HCT116 (cell line): ENCODE measurements at regions not wholly inside any gene's neighbourhood (a gene's known extent, or its start where the extent isn't known, plus 50 kb on each side); places are given as distances from the start of the nearest gene placed in this dataset.

Experiments used
- ATAC-seq: fragments of 200-7000 bp; cut with Tn5 transposase; 2 replicates; pipeline ENCODE4 v1.9.1; 2020; ENCODE audit warnings: mild to moderate bottlenecking, moderate library complexity
- BruUV-seq: library from RNA; stranded (reverse); fragments of 400-500 nt; replicated peaks from 2 replicates; lab custom pipeline; 2021; lab: Mats Ljungman, UMichigan
- CTCF ChIA-PET: fragments of 300-600 bp; sonication (Branson Sonifier 250); formaldehyde crosslinking; loops from one replicate; lab custom pipeline; 2021; ENCODE audit warnings: antibody characterized with exemption; lab: Charles Lee
- POLR2A ChIA-PET: fragments of 300-600, 350-600 bp; sonication (Branson Sonifier 250); formaldehyde crosslinking; loops from one replicate; lab custom pipeline; 2021; ENCODE audit warnings: antibody characterized with exemption; lab: Charles Lee
- RAD21 ChIA-PET, 2 experiments: fragments of 300-600 bp; sonication (Branson Sonifier 250); formaldehyde crosslinking; loops; one replicate each; lab custom pipeline; 2023; ENCODE audit warnings: low total read pairs in 2 of 2; ENCODE audit not compliant: uncharacterized antibody in 2 of 2, unreplicated experiment in 2 of 2, low non-redundant PET in 1 of 2; lab: Charles Lee
- DNase-seq: peaks from one replicate; pipeline ENCODE4 v3.0.0-alpha.2; 2010; ENCODE audit warnings: low read depth, low spot score
- H2AFZ ChIP-seq: fragments of 200-600 bp; shearing (Covaris generic), sonication (generic); 2 replicates; pipeline ENCODE4 v1.6.1; 2017; ENCODE audit warnings: low read depth, mixed run types, mixed read lengths, antibody characterized with exemption, low read length; ENCODE audit not compliant: poor library complexity, severe bottlenecking
- H3K27ac ChIP-seq: 2 replicates; pipeline ENCODE4 v1.5.1; 2012; ENCODE audit warnings: low read depth, low read length
- H3K27me3 ChIP-seq: fragments of 200-600 bp; sonication (generic); 2 replicates; pipeline ENCODE4 v1.6.1; 2016; ENCODE audit warnings: mixed run types, low read length, mixed read lengths; ENCODE audit not compliant: insufficient read depth
- H3K36me3 ChIP-seq, 2 experiments: fragments of 200-500 bp in 1 of 2; fragments of 200-600 bp in 1 of 2; sonication (Bioruptor generic) in 1 of 2; sonication (generic) in 1 of 2; 2 replicates each; pipeline versions ENCODE4 v1.5.1 to v1.6.1; 2014 to 2016; ENCODE audit warnings: low read length in 2 of 2, inconsistent platforms in 1 of 2, mixed read lengths in 1 of 2, mixed run types in 1 of 2; ENCODE audit not compliant: insufficient read depth in 2 of 2, control insufficient read depth in 1 of 2
- H3K4me1 ChIP-seq, 2 experiments: fragments of 200-600 bp in 1 of 2; sonication (generic) in 1 of 2; 2 replicates each; pipeline versions ENCODE4 v1.5.1 to v1.6.1; 2012 to 2017; ENCODE audit warnings: low read length in 2 of 2, inconsistent platforms in 1 of 2, mild to moderate bottlenecking in 1 of 2, mixed read lengths in 1 of 2, mixed run types in 1 of 2, moderate library complexity in 1 of 2; ENCODE audit not compliant: insufficient read depth in 2 of 2, control insufficient read depth in 1 of 2
- H3K4me2 ChIP-seq: fragments of 200-600 bp; sonication (generic); 2 replicates; pipeline ENCODE4 v1.6.1; 2017; ENCODE audit warnings: mixed run types, low read length, mixed read lengths
- H3K4me3 ChIP-seq, 2 experiments: fragments of 200-600 bp in 1 of 2; sonication (generic) in 1 of 2; replicated peaks in 1 of 2; 2 replicates each; pipeline ENCODE4 v1.5.1; 2011 to 2016; ENCODE audit warnings: low read length in 2 of 2, control low read depth in 1 of 2, low read depth in 1 of 2, mild to moderate bottlenecking in 1 of 2, mixed read lengths in 1 of 2, mixed run types in 1 of 2
- H3K79me2 ChIP-seq: fragments of 200-600 bp; sonication (generic); 2 replicates; pipeline ENCODE4 v1.6.1; 2017; ENCODE audit warnings: mild to moderate bottlenecking, mixed run types, low read length, moderate library complexity, mixed read lengths; ENCODE audit not compliant: insufficient read depth
- H3K9ac ChIP-seq: fragments of 200-600 bp; sonication (generic); 2 replicates; pipeline ENCODE4 v1.6.1; 2016; ENCODE audit warnings: low read length, mixed read lengths
- H3K9me2 ChIP-seq: fragments of 200-600 bp; sonication (generic), shearing (Covaris generic); 2 replicates; pipeline ENCODE4 v1.6.1; 2017; ENCODE audit warnings: mixed run types, mild to moderate bottlenecking, moderate library complexity; ENCODE audit not compliant: insufficient read depth
- H3K9me3 ChIP-seq, 2 experiments: fragments of 200-500 bp in 1 of 2; fragments of 200-600 bp in 1 of 2; sonication (Bioruptor generic) in 1 of 2; sonication (generic) in 1 of 2; 2 replicates each; pipeline ENCODE4 v1.6.1; 2014 to 2017; ENCODE audit warnings: low read length in 2 of 2, mixed read lengths in 2 of 2, inconsistent platforms in 1 of 2, low read depth in 1 of 2, mild to moderate bottlenecking in 1 of 2, mixed run types in 1 of 2, moderate library complexity in 1 of 2; ENCODE audit not compliant: control insufficient read depth in 1 of 2, insufficient read depth in 1 of 2
- H4K20me1 ChIP-seq: fragments of 200-600 bp; sonication (generic), shearing (Covaris generic); 2 replicates; pipeline ENCODE4 v1.6.1; 2017; ENCODE audit warnings: mixed run types, mild to moderate bottlenecking, moderate library complexity; ENCODE audit not compliant: insufficient read depth
- CBX3 ChIP-seq: IDR thresholded peaks from 2 replicates; pipeline ENCODE4 v1.6.1; 2012; ENCODE audit warnings: low read depth
- EGR1 ChIP-seq: IDR thresholded peaks from 2 replicates; pipeline ENCODE4 v1.6.1; 2012; ENCODE audit warnings: low read depth
- ELF1 ChIP-seq: IDR thresholded peaks from 2 replicates; pipeline ENCODE4 v1.6.1; 2012; ENCODE audit warnings: low read depth, borderline replicate concordance
- EZH2 ChIP-seq: fragments of 200-600 bp; sonication (generic); IDR thresholded peaks from 2 replicates; pipeline ENCODE4 v1.6.1; 2017; ENCODE audit warnings: antibody characterized with exemption, mixed run types
- SP1 ChIP-seq: IDR thresholded peaks from 2 replicates; pipeline ENCODE4 v1.6.1; 2012; ENCODE audit warnings: low read depth
- SRF ChIP-seq: IDR thresholded peaks from 2 replicates; pipeline ENCODE4 v1.6.1; 2012; ENCODE audit warnings: low read depth
- ZFX ChIP-seq: fragments of 450-650 bp; IDR thresholded peaks from 2 replicates; pipeline ENCODE4 v1.6.1; 2017
- intact Hi-C: fragments of 100-400 bp; cut with micrococcal nuclease; formaldehyde crosslinking; loops from 2 replicates; pipeline ENCODE4 v1.10.0; 2022
- TF ChIP-seq, protein P1 (sequence below): IDR thresholded peaks from 2 replicates; pipeline ENCODE4 v1.6.1; 2012
- TF ChIP-seq, protein P2 (sequence below): IDR thresholded peaks from 2 replicates; pipeline ENCODE4 v1.6.1; 2011; ENCODE audit warnings: mild to moderate bottlenecking, low read length, moderate library complexity; ENCODE audit not compliant: insufficient replicate concordance; ENCODE audit errors: extremely low read depth
- TF ChIP-seq, protein P3 (sequence below): IDR thresholded peaks from 2 replicates; pipeline ENCODE4 v1.6.1; 2012

GRCh38 chr13:53775807-53776206 lies 747.2 kb downstream of the OLFM4 start:
- no peaks in the 10 kb centered on the region for H4K20me1 ChIP-seq
- no peaks in the 10 kb centered on the region for H3K79me2 ChIP-seq
- H3K27me3 ChIP-seq = no peaks in the 10 kb centered on the region
- no peak overlapping the region for H2AFZ ChIP-seq
- TF ChIP-seq EZH2 = no peak
- peaks cover 13 to 31% of the 10 kb centered on the region in 2 experiments; a peak in 2 of 4 replicates for H3K9me3 ChIP-seq
- no peak overlapping the region for H3K4me3 ChIP-seq
- intact Hi-C loops = no loop called here
- no peaks in the 10 kb centered on the region for H3K36me3 ChIP-seq
- RAD21 ChIA-PET = no interaction called here
- CTCF ChIA-PET = no interaction called here
- POLR2A ChIA-PET = no interaction called here
- no peak overlapping the region for H3K4me2 ChIP-seq
- no peak for DNase-seq
- no peaks in the 10 kb centered on the region for H3K9me2 ChIP-seq
- no peak for ATAC-seq
- no peaks in the 10 kb centered on the region for H3K4me1 ChIP-seq
- BruUV-seq = no TSS peak
- H3K27ac ChIP-seq = no peak overlapping the region
- H3K9ac ChIP-seq = no peak overlapping the region

DNA sequence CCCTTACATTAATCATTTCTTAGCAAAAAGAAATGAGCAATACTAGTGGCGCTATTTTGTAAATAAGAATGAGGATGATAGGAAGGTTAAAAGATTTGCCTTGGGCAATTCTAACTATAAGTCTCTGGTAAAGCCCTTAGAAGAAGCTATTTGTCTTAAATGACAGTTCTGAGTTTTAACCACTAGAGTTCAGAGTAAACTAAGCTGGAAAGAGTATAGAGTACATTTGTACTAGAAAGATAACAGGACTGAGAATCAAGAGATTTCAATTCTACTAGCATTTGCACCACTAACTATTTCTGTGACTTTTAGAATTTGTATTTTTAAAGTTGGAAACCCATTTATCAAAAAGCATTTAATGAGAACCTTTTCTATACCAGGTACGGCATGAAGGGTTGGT lies 750.3 kb downstream of the OLFM4 start:
- no peak overlapping the region for H3K4me3 ChIP-seq
- no peaks in the 10 kb centered on the region for H3K36me3 ChIP-seq
- no peak for ATAC-seq
- POLR2A ChIA-PET = no interaction called here
- H4K20me1 ChIP-seq = no peaks in the 10 kb centered on the region
- no peak for DNase-seq
- CTCF ChIA-PET = no interaction called here
- intact Hi-C loops = no loop called here
- H3K9me2 ChIP-seq = no peaks in the 10 kb centered on the region
- RAD21 ChIA-PET = no interaction called here
- H2AFZ ChIP-seq = no peak overlapping the region
- TF ChIP-seq EZH2 (no peak), SP1 (no peak), ZFX (no peak), ELF1 (no peak), SRF (no peak), EGR1 (no peak), CBX3 (no peak)
- TF ChIP-seq, protein P1, sequence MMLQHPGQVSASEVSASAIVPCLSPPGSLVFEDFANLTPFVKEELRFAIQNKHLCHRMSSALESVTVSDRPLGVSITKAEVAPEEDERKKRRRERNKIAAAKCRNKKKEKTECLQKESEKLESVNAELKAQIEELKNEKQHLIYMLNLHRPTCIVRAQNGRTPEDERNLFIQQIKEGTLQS = no peak
- TF ChIP-seq, protein P2, sequence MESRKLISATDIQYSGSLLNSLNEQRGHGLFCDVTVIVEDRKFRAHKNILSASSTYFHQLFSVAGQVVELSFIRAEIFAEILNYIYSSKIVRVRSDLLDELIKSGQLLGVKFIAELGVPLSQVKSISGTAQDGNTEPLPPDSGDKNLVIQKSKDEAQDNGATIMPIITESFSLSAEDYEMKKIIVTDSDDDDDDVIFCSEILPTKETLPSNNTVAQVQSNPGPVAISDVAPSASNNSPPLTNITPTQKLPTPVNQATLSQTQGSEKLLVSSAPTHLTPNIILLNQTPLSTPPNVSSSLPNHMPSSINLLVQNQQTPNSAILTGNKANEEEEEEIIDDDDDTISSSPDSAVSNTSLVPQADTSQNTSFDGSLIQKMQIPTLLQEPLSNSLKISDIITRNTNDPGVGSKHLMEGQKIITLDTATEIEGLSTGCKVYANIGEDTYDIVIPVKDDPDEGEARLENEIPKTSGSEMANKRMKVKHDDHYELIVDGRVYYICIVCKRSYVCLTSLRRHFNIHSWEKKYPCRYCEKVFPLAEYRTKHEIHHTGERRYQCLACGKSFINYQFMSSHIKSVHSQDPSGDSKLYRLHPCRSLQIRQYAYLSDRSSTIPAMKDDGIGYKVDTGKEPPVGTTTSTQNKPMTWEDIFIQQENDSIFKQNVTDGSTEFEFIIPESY = no peak
- TF ChIP-seq, protein P3, sequence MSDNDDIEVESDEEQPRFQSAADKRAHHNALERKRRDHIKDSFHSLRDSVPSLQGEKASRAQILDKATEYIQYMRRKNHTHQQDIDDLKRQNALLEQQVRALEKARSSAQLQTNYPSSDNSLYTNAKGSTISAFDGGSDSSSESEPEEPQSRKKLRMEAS = no peak
- H3K4me2 ChIP-seq = no peak overlapping the region
- BruUV-seq = no TSS peak
- no peaks in the 10 kb centered on the region for H3K79me2 ChIP-seq
- H3K9me3 ChIP-seq = peaks cover 8 to 26% of the 10 kb centered on the region in 2 experiments; a peak in 2 of 4 replicates
- no peaks in the 10 kb centered on the region for H3K27me3 ChIP-seq
- no peak overlapping the region for H3K9ac ChIP-seq
- H3K4me1 ChIP-seq = no peaks in the 10 kb centered on the region
- H3K27ac ChIP-seq = no peak overlapping the region
